ENCODE measurements at regions not wholly inside any gene's neighbourhood (a gene's known extent, or its start where the extent isn't known, plus 50 kb on each side); places are given as distances from the start of the nearest gene placed in this dataset.

- TF ChIP-seq ZNF219 (CRISPR knock-in tag; IDR thresholded peaks at IDR 0.05; ENCODE audit: borderline replicate concordance) (no peak), ZNF232 (CRISPR knock-in tag; IDR thresholded peaks at IDR 0.05) (no peak), TP53 (CRISPR knock-in tag; IDR thresholded peaks at IDR 0.05) (no peak), ESRRA (CRISPR knock-in tag; IDR thresholded peaks at IDR 0.05; ENCODE audit: borderline replicate concordance) (no peak), ATF1 (CRISPR knock-in tag; IDR thresholded peaks at IDR 0.05) (no peak), USF1 (CRISPR knock-in tag; IDR thresholded peaks at IDR 0.05) (no peak)
Measured at GRCh38 chr3:177810162-177810623, 612.9 kb upstream of the TBL1XR1 start (continued).

GRCh38 chr3:177811112-177811511 lies 613.8 kb upstream of the TBL1XR1 start:
- Mint-ChIP-seq H3K36me3 (peaks cover 6% of the 10 kb centered on the region; the same call in 1 of the 2 replicates), H3K4me3 (no peak overlapping the region), H3K27ac (no peak overlapping the region), H3K27me3 (ENCODE audit: low read depth) (no peaks in the 10 kb centered on the region), H3K4me1 (no peaks in the 10 kb centered on the region), H3K9me3 (peaks cover 15% of the 10 kb centered on the region)
- no peak for TF ChIP-seq GTF2I (CRISPR knock-in tag; conservative IDR thresholded peaks at IDR 0.05)
- no peak for TF ChIP-seq ZNF263 (CRISPR knock-in tag; IDR thresholded peaks at IDR 0.05; ENCODE audit: low read depth)
- no peak for TF ChIP-seq JAZF1 (CRISPR knock-in tag; IDR thresholded peaks at IDR 0.05)
- no peak for TF ChIP-seq ZNF396 (CRISPR knock-in tag; IDR thresholded peaks at IDR 0.05; ENCODE audit: borderline replicate concordance)
- TF ChIP-seq AR (CRISPR knock-in tag; IDR thresholded peaks at IDR 0.05): no peak
- TF ChIP-seq, protein P1, sequence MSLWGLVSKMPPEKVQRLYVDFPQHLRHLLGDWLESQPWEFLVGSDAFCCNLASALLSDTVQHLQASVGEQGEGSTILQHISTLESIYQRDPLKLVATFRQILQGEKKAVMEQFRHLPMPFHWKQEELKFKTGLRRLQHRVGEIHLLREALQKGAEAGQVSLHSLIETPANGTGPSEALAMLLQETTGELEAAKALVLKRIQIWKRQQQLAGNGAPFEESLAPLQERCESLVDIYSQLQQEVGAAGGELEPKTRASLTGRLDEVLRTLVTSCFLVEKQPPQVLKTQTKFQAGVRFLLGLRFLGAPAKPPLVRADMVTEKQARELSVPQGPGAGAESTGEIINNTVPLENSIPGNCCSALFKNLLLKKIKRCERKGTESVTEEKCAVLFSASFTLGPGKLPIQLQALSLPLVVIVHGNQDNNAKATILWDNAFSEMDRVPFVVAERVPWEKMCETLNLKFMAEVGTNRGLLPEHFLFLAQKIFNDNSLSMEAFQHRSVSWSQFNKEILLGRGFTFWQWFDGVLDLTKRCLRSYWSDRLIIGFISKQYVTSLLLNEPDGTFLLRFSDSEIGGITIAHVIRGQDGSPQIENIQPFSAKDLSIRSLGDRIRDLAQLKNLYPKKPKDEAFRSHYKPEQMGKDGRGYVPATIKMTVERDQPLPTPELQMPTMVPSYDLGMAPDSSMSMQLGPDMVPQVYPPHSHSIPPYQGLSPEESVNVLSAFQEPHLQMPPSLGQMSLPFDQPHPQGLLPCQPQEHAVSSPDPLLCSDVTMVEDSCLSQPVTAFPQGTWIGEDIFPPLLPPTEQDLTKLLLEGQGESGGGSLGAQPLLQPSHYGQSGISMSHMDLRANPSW (CRISPR knock-in tag; conservative IDR thresholded peaks at IDR 0.05; ENCODE audit: low read depth): no peak
- TF ChIP-seq SP1 (CRISPR knock-in tag; conservative IDR thresholded peaks at IDR 0.05): no peak
- no peak for TF ChIP-seq ZNF671 (CRISPR knock-in tag; IDR thresholded peaks at IDR 0.05)
- TF ChIP-seq ATF3 (CRISPR knock-in tag; conservative IDR thresholded peaks at IDR 0.05): no peak
- TF ChIP-seq CTCF (IDR thresholded peaks at IDR 0.05): no peak
- TF ChIP-seq, protein P2, sequence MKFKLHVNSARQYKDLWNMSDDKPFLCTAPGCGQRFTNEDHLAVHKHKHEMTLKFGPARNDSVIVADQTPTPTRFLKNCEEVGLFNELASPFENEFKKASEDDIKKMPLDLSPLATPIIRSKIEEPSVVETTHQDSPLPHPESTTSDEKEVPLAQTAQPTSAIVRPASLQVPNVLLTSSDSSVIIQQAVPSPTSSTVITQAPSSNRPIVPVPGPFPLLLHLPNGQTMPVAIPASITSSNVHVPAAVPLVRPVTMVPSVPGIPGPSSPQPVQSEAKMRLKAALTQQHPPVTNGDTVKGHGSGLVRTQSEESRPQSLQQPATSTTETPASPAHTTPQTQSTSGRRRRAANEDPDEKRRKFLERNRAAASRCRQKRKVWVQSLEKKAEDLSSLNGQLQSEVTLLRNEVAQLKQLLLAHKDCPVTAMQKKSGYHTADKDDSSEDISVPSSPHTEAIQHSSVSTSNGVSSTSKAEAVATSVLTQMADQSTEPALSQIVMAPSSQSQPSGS (CRISPR knock-in tag; IDR thresholded peaks at IDR 0.05; ENCODE audit: borderline replicate concordance, low read depth): no peak
- no peak for TF ChIP-seq ZNF232 (CRISPR knock-in tag; IDR thresholded peaks at IDR 0.05)
- no peak for TF ChIP-seq TCF7 (CRISPR knock-in tag; IDR thresholded peaks at IDR 0.05; ENCODE audit: low read depth)
- TF ChIP-seq IRF2 (CRISPR knock-in tag; IDR thresholded peaks at IDR 0.05; ENCODE audit: borderline replicate concordance, low read depth): no peak
- TF ChIP-seq, protein P3, sequence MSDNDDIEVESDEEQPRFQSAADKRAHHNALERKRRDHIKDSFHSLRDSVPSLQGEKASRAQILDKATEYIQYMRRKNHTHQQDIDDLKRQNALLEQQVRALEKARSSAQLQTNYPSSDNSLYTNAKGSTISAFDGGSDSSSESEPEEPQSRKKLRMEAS (CRISPR knock-in tag; IDR thresholded peaks at IDR 0.05): no peak
- TF ChIP-seq CREB1 (CRISPR knock-in tag; IDR thresholded peaks at IDR 0.05): no peak
- DNase-seq (ENCODE audit: low spot score) (no peak), ATAC-seq (no peak)
- CTCF ChIA-PET: no interaction called here
- POLR2A ChIA-PET: no interaction called here
